Thoracic aorta (tissue), 2 donors: ENCODE measurements at regions not wholly inside any gene's neighbourhood (a gene's known extent, or its start where the extent isn't known, plus 50 kb on each side); places are given as distances from the start of the nearest gene placed in this dataset.

Experiments
- ATAC-seq: fragments of 150-250 bp; one replicate; pipeline ENCODE4 v1.8.0; 2017; ENCODE audit warnings: low read depth; ENCODE audit not compliant: insufficient number of reproducible peaks, low FRiP score
- DNase-seq: peaks from one replicate; pipeline ENCODE4 v3.0.0-alpha.2; 2020; ENCODE audit warnings: low spot score
- H3K27ac ChIP-seq, 2 donors: fragments of 200-600 bp; sonication (generic); 1 replicate in 1 of 2; 2 replicates in 1 of 2; pipeline ENCODE4 v1.5.1; 2016; ENCODE audit warnings: mild to moderate bottlenecking in 2 of 2, moderate library complexity in 2 of 2
- H3K27me3 ChIP-seq: fragments of 200-600 bp; sonication (generic); replicated peaks from 2 replicates; pipeline ENCODE4 v1.6.0; 2016; ENCODE audit warnings: mild to moderate bottlenecking; ENCODE audit not compliant: insufficient read depth
- H3K36me3 ChIP-seq: fragments of 200-600 bp; sonication (generic); one replicate; pipeline ENCODE4 v1.5.1; 2016
- H3K4me1 ChIP-seq, 2 donors: fragments of 200-600 bp; sonication (generic); 1 replicate in 1 of 2; 2 replicates in 1 of 2; pipeline versions ENCODE4 v1.5.1 to v1.6.0; 2016; ENCODE audit warnings: low read depth in 2 of 2, mild to moderate bottlenecking in 1 of 2; ENCODE audit not compliant: control insufficient read depth in 1 of 2
- H3K4me3 ChIP-seq: fragments of 200-600 bp; sonication (generic); 2 replicates; pipeline ENCODE4 v1.5.1; 2016; ENCODE audit warnings: mild to moderate bottlenecking
- H3K9me3 ChIP-seq: fragments of 200-600 bp; sonication (generic); 2 replicates; pipeline ENCODE4 v1.5.1; 2016
- CTCF ChIP-seq: fragments of 200-600 bp; sonication (generic); IDR thresholded peaks from one replicate; pipeline ENCODE4 v1.5.1; 2019; ENCODE audit warnings: antibody characterized with exemption

DNA sequence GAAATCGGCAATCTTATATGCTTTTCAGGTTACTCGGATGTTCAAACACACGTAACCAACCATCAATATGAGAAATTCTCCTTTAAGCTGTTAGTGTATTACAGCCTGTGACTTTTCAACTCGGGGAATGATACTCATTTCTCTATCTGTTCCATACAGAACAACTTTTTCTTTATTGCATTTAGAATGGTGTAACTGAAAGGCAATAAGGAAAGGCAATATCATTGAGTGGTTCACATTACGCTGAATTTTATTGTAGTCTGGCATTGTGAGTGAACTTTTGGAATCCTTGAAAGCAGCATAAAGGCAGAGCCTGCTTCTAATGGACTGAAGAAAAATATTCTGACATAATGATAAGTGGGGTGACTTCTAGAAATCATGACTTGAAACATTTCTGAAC, 54.4 kb upstream of the MEF2C start:
- no peak overlapping the region for H3K27ac ChIP-seq
- no peak for TF ChIP-seq CTCF
- no peak overlapping the region for H3K4me3 ChIP-seq
- H3K36me3 ChIP-seq: no peaks in the 10 kb centered on the region
- peaks cover 12 to 30% of the 10 kb centered on the region in 2 donors for H3K4me1 ChIP-seq
- ATAC-seq (no peak), DNase-seq (no peak)
- no peaks in the 10 kb centered on the region for H3K27me3 ChIP-seq
- no peaks in the 10 kb centered on the region for H3K9me3 ChIP-seq

- TF ChIP-seq CTCF: no peak
- Histone ChIP-seq H3K27ac (no peak overlapping the region), H3K9me3 (no peaks in the 10 kb centered on the region), H3K4me3 (no peak overlapping the region), H3K4me1 (peaks cover 5 to 28% of the 10 kb centered on the region in 2 donors), H3K27me3 (no peaks in the 10 kb centered on the region), H3K36me3 (no peaks in the 10 kb centered on the region)
- DNase-seq (no peak), ATAC-seq (no peak)
These were observed 51.5 kb upstream of the MEF2C start for GRCh38 chr5:88934439-88934838.
